ENCODE measurements at regions not wholly inside any gene's neighbourhood (a gene's known extent, or its start where the extent isn't known, plus 50 kb on each side); places are given as distances from the start of the nearest gene placed in this dataset.

- no peak for TF ChIP-seq CTCF (IDR thresholded peaks at IDR 0.05)
- TF ChIP-seq ATOH8 (CRISPR knock-in tag; IDR thresholded peaks at IDR 0.05; ENCODE audit: low read depth), result no peak
- TF ChIP-seq ZFP36 (IDR thresholded peaks at IDR 0.05; ENCODE audit: borderline replicate concordance, partially characterized antibody), result no peak
- no peak for TF ChIP-seq NFE2L2 (conservative IDR thresholded peaks at IDR 0.05; ENCODE audit: low read length)
- TF ChIP-seq HOXA7 (CRISPR knock-in tag; IDR thresholded peaks at IDR 0.05), result no peak
- no peak for TF ChIP-seq E2F6 (IDR thresholded peaks at IDR 0.05; ENCODE audit: borderline replicate concordance, low read depth)
- no peak for TF ChIP-seq HDAC2 (IDR thresholded peaks at IDR 0.05)
- TF ChIP-seq TFCP2L1 (CRISPR knock-in tag; IDR thresholded peaks at IDR 0.05), result no peak
Observed at GRCh38 chr18:52001106-52001505, 338.9 kb upstream of the DCC start (continued).

GRCh38 chr18:52002600-52002999 lies 337.4 kb upstream of the DCC start:
- WGBS (ENCODE audit: missing lambda C conversion rate), result 15% methylated on average over 6 of the region's 6 CpGs
- H3K4me1 ChIP-seq, result no peaks in the 10 kb centered on the region
- TF ChIP-seq CHD2 (IDR thresholded peaks at IDR 0.05; ENCODE audit: low read length, partially characterized antibody) (no peak), JUN (IDR thresholded peaks at IDR 0.05) (no peak), RCOR1 (IDR thresholded peaks at IDR 0.05; ENCODE audit: low read depth, low read length) (no peak)
- FAIRE-seq (no peak), ATAC-seq (no peak), DNase-seq (ENCODE audit: low read depth in 1 of 2, low spot score in 1 of 2) (no peak)
- H3K9me3 ChIP-seq, result no peaks in the 10 kb centered on the region
- H3K4me3 ChIP-seq, result no peak overlapping the region
- no peak overlapping the region for H3K4me2 ChIP-seq
- CTCF ChIA-PET, result no interaction called here
- H3K27ac ChIP-seq, result no peak overlapping the region
- POLR2A ChIA-PET, result no interaction called here

- Histone ChIP-seq H3K4me3 (no peak overlapping the region), H3K27ac (no peak overlapping the region), H3K4me2 (no peak overlapping the region), H3K9me3 (no peaks in the 10 kb centered on the region), H3K4me1 (no peaks in the 10 kb centered on the region)
- 4% methylated on average over 2 of the region's 2 CpGs for WGBS (ENCODE audit: missing lambda C conversion rate)
- ATAC-seq (no peak), DNase-seq (ENCODE audit: low read depth in 1 of 2, low spot score in 1 of 2) (no peak), FAIRE-seq (no peak)
- TF ChIP-seq KDM5A (IDR thresholded peaks at IDR 0.05) (no peak), RARB (CRISPR knock-in tag; IDR thresholded peaks at IDR 0.05) (no peak), ZFP36 (IDR thresholded peaks at IDR 0.05; ENCODE audit: borderline replicate concordance, partially characterized antibody) (no peak)
- ChIA-PET POLR2A (no interaction called here), CTCF (no interaction called here)
Observed at GRCh38 chr18:52007105-52007504, 332.9 kb upstream of the DCC start.

- TF ChIP-seq CTCF (IDR thresholded peaks at IDR 0.05), result no peak
- no peak for TF ChIP-seq USF2 (IDR thresholded peaks at IDR 0.05)
- no peak for TF ChIP-seq MAZ (IDR thresholded peaks at IDR 0.05; ENCODE audit: borderline replicate concordance, low read depth, low read length)
- no peak for TF ChIP-seq GATA3 (IDR thresholded peaks at IDR 0.05; ENCODE audit: borderline replicate concordance)
- no peak for TF ChIP-seq MAX (IDR thresholded peaks at IDR 0.05)
- TF ChIP-seq REST (IDR thresholded peaks at IDR 0.05), result no peak
- DNase-seq (ENCODE audit: low read depth in 1 of 2, low spot score in 1 of 2) (no peak), FAIRE-seq (no peak), ATAC-seq (no peak)
- H3K4me1 ChIP-seq, result no peaks in the 10 kb centered on the region
- ChIA-PET CTCF (no interaction called here), POLR2A (no interaction called here)
- H3K27ac ChIP-seq, result no peak overlapping the region
- no peak overlapping the region for H3K4me2 ChIP-seq
- H3K4me3 ChIP-seq, result no peak overlapping the region
- no peaks in the 10 kb centered on the region for H3K9me3 ChIP-seq
- WGBS (ENCODE audit: missing lambda C conversion rate), result 2% methylated on average over 3 of the region's 3 CpGs
Observed at GRCh38 chr18:52008330-52008729, 331.7 kb upstream of the DCC start.

All from A549 (cell line).